ENCODE measurements at regions not wholly inside any gene's neighbourhood (a gene's known extent, or its start where the extent isn't known, plus 50 kb on each side); places are given as distances from the start of the nearest gene placed in this dataset.

DNA sequence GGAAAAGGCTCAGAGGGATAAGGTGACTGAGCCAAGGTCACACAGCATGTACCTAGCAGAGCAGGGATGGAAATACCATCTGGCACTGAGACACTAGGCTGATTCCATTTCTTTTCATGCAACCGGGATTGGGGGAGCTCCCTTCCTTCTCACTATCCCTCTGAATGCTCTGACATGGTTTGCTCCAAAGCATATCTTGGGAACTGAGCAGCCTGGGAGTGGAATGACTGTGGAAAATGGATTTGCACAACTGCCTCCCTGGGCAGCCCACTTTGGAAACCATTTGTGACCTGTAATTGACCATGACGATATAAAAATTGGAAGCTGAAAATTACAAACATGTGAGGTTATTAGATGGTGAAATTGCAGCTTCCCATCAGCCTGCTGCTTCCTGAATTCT is 309.0 kb upstream of the CHD6 start:
- no peak overlapping the region for H3K14ac ChIP-seq (replicated peaks; ENCODE audit: low read depth, low read length)
- no peaks in the 10 kb centered on the region for H3K79me1 ChIP-seq (ENCODE audit: low read depth in 1 of 2, low read length in 2 of 2)
- no peak for DNase-seq
- no peak overlapping the region for H4K91ac ChIP-seq (ENCODE audit: insufficient read depth, low read depth, low read length)
- dilution Hi-C loops (cut with HindIII; ENCODE audit: low sequenced_read_pairs, unreplicated experiment) (no loop called here), intact Hi-C loops (cut with micrococcal nuclease) (no loop called here), in situ Hi-C loops (cut with MboI; ENCODE audit: low sequenced_read_pairs) (no loop called here)
- H3K9ac ChIP-seq (ENCODE audit: low read depth, low read length): no peak overlapping the region
- no peak overlapping the region for H2BK5ac ChIP-seq (ENCODE audit: low read depth, low read length, poor library complexity, severe bottlenecking)
- no peak overlapping the region for H2AFZ ChIP-seq (replicated peaks; ENCODE audit: low read length, poor library complexity)
- no peak overlapping the region for H2BK120ac ChIP-seq (ENCODE audit: low read depth, low read length)
- no TSS peak for BruUV-seq (replicated peaks)
- H3K4me2 ChIP-seq (ENCODE audit: low read depth, low read length): no peak overlapping the region
- no peak overlapping the region for H3K18ac ChIP-seq (ENCODE audit: low read depth, low read length)
- no peak overlapping the region for H4K5ac ChIP-seq (ENCODE audit: low read depth, low read length)
- WGBS, 2 experiments (ENCODE audit: extremely low coverage in 2 of 2, insufficient read length in 1 of 2): no CpG with 5 or more reads among the region's 2 CpGs
- ChIA-PET POLR2A (ENCODE audit: unreplicated experiment) (no interaction called here), CTCF (no interaction called here)
- H2BK20ac ChIP-seq (ENCODE audit: low read depth, low read length): no peak overlapping the region
- H3K27ac ChIP-seq (ENCODE audit: insufficient read depth, low read length): no peak overlapping the region
- H4K20me1 ChIP-seq (ENCODE audit: insufficient read depth, low read length): no peaks in the 10 kb centered on the region
- no peak overlapping the region for H3K56ac ChIP-seq (ENCODE audit: extremely low read depth, insufficient read depth, low read length)
- H4K8ac ChIP-seq (ENCODE audit: low read depth in 2 of 2, low read length in 2 of 2): no peak overlapping the region
- no peaks in the 10 kb centered on the region for H3K4me1 ChIP-seq (ENCODE audit: control insufficient read depth, insufficient read depth, low read length)
- H3K36me3 ChIP-seq (ENCODE audit: control insufficient read depth, insufficient read depth, low read length): no peaks in the 10 kb centered on the region
- H3K4me3 ChIP-seq (ENCODE audit: insufficient read depth, low read depth, low read length): no peak overlapping the region
- TF ChIP-seq, protein P1, sequence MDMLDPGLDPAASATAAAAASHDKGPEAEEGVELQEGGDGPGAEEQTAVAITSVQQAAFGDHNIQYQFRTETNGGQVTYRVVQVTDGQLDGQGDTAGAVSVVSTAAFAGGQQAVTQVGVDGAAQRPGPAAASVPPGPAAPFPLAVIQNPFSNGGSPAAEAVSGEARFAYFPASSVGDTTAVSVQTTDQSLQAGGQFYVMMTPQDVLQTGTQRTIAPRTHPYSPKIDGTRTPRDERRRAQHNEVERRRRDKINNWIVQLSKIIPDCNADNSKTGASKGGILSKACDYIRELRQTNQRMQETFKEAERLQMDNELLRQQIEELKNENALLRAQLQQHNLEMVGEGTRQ (IDR thresholded peaks at IDR 0.05; ENCODE audit: low read depth, low read length): no peak
- TF ChIP-seq FOS (IDR thresholded peaks at IDR 0.05; ENCODE audit: low read depth, low read length) (no peak), RCOR1 (IDR thresholded peaks at IDR 0.05; ENCODE audit: insufficient replicate concordance, low read length) (no peak), SMC3 (IDR thresholded peaks at IDR 0.05; ENCODE audit: low read depth, low read length) (no peak), RAD21 (IDR thresholded peaks at IDR 0.05; ENCODE audit: low read length) (no peak), NFE2L2 (IDR thresholded peaks at IDR 0.05; ENCODE audit: low read depth, low read length) (no peak), CEBPB (IDR thresholded peaks at IDR 0.05; ENCODE audit: low read depth, low read length) (no peak), MAFK (IDR thresholded peaks at IDR 0.05; ENCODE audit: low read depth, low read length) (no peak), MXI1 (IDR thresholded peaks at IDR 0.05; ENCODE audit: borderline replicate concordance, low read depth, low read length) (no peak)
- TF ChIP-seq, protein P2, sequence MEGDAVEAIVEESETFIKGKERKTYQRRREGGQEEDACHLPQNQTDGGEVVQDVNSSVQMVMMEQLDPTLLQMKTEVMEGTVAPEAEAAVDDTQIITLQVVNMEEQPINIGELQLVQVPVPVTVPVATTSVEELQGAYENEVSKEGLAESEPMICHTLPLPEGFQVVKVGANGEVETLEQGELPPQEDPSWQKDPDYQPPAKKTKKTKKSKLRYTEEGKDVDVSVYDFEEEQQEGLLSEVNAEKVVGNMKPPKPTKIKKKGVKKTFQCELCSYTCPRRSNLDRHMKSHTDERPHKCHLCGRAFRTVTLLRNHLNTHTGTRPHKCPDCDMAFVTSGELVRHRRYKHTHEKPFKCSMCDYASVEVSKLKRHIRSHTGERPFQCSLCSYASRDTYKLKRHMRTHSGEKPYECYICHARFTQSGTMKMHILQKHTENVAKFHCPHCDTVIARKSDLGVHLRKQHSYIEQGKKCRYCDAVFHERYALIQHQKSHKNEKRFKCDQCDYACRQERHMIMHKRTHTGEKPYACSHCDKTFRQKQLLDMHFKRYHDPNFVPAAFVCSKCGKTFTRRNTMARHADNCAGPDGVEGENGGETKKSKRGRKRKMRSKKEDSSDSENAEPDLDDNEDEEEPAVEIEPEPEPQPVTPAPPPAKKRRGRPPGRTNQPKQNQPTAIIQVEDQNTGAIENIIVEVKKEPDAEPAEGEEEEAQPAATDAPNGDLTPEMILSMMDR (conservative IDR thresholded peaks at IDR 0.05; ENCODE audit: low read depth, low read length): no peak
- no peak overlapping the region for H3K23ac ChIP-seq (ENCODE audit: low read depth, low read length)
- H2AK9ac ChIP-seq (replicated peaks; ENCODE audit: low read depth, low read length, poor library complexity): no peak overlapping the region
- no peaks in the 10 kb centered on the region for H3K9me1 ChIP-seq (ENCODE audit: insufficient read depth, low read length)
- no peak overlapping the region for H3K4ac ChIP-seq (ENCODE audit: low read depth, low read length)
- H2AK5ac ChIP-seq (ENCODE audit: low read depth, low read length): no peak overlapping the region
- peaks cover 15% of the 10 kb centered on the region; the same call in 1 of the 2 replicates for H3K9me3 ChIP-seq (ENCODE audit: control insufficient read depth, insufficient read depth, low read length)
- H3K27me3 ChIP-seq (ENCODE audit: control insufficient read depth, insufficient read depth, low read length): no peaks in the 10 kb centered on the region
- no peak overlapping the region for H2BK15ac ChIP-seq (ENCODE audit: low read depth, low read length)
- ATAC-seq (ENCODE audit: low read depth): no peak
